ENCODE measurements at regions not wholly inside any gene's neighbourhood (a gene's known extent, or its start where the extent isn't known, plus 50 kb on each side); places are given as distances from the start of the nearest gene placed in this dataset.

- no peak for DNase-seq (ENCODE audit: extremely low read depth in 1 of 2, low read depth in 1 of 2)
Measured at GRCh38 chr5:168211936-168212335, 79.5 kb upstream of the WWC1 start.

GRCh38 chr5:168214071-168214470 is 77.4 kb upstream of the WWC1 start:
- no peak for DNase-seq (ENCODE audit: extremely low read depth in 1 of 2, low read depth in 1 of 2)

GRCh38 chr5:168214886-168215285 is 76.6 kb upstream of the WWC1 start:
- no peak for DNase-seq (ENCODE audit: extremely low read depth in 1 of 2, low read depth in 1 of 2)

GRCh38 chr5:168215646-168216045 is 75.8 kb upstream of the WWC1 start:
- no peak for DNase-seq (ENCODE audit: extremely low read depth in 1 of 2, low read depth in 1 of 2)

- DNase-seq (ENCODE audit: extremely low read depth in 1 of 2, low read depth in 1 of 2): no peak
Measured at GRCh38 chr5:168216989-168217388, 74.5 kb upstream of the WWC1 start.

- no peak for DNase-seq (ENCODE audit: extremely low read depth in 1 of 2, low read depth in 1 of 2)
Measured at GRCh38 chr5:168217497-168217896, 73.9 kb upstream of the WWC1 start.

- no peak for DNase-seq (ENCODE audit: extremely low read depth in 1 of 2, low read depth in 1 of 2)
Measured at GRCh38 chr5:168218746-168219145, 72.7 kb upstream of the WWC1 start.

GRCh38 chr5:168219515-168220410 is 71.7 kb upstream of the WWC1 start:
- DNase-seq (ENCODE audit: extremely low read depth in 1 of 2, low read depth in 1 of 2): no peak

- DNase-seq (ENCODE audit: extremely low read depth in 1 of 2, low read depth in 1 of 2): no peak
Measured at GRCh38 chr5:168224085-168224484, 67.4 kb upstream of the WWC1 start.

- no peak for DNase-seq (ENCODE audit: extremely low read depth in 1 of 2, low read depth in 1 of 2)
Measured at GRCh38 chr5:168226012-168226411, 65.4 kb upstream of the WWC1 start.

- DNase-seq (ENCODE audit: extremely low read depth in 1 of 2, low read depth in 1 of 2): no peak
Measured at GRCh38 chr5:168227001-168227400, 64.4 kb upstream of the WWC1 start.

GRCh38 chr5:168227973-168228615 is 63.4 kb upstream of the WWC1 start:
- no peak for DNase-seq (ENCODE audit: extremely low read depth in 1 of 2, low read depth in 1 of 2)

- no peak for DNase-seq (ENCODE audit: extremely low read depth in 1 of 2, low read depth in 1 of 2)
Measured at GRCh38 chr5:168228668-168229067, 62.8 kb upstream of the WWC1 start.

GRCh38 chr5:168234133-168234532 is 57.3 kb upstream of the WWC1 start:
- DNase-seq (ENCODE audit: extremely low read depth in 1 of 2, low read depth in 1 of 2): no peak

- DNase-seq (ENCODE audit: extremely low read depth in 1 of 2, low read depth in 1 of 2): no peak
Measured at GRCh38 chr5:168238463-168238862, 53.0 kb upstream of the WWC1 start.

GRCh38 chr5:168239325-168239724 is 52.1 kb upstream of the WWC1 start:
- no peak for DNase-seq (ENCODE audit: extremely low read depth in 1 of 2, low read depth in 1 of 2)
